ENCODE measurements at regions not wholly inside any gene's neighbourhood (a gene's known extent, or its start where the extent isn't known, plus 50 kb on each side); places are given as distances from the start of the nearest gene placed in this dataset.
A peak's percentile ranks its signal among the peaks of the same experiment; 100 is the strongest.

GRCh38 chr3:147119989-147120388 lies 286.4 kb downstream of the ZIC4 start:
- peak in 1 of 6 experiments; percentile 22 for TF ChIP-seq CTCF (IDR thresholded peaks at IDR 0.05)
- no peak for TF ChIP-seq POLR2A (IDR thresholded peaks at IDR 0.05)

All from thyroid gland (tissue), 4 donors.